ENCODE measurements at regions not wholly inside any gene's neighbourhood (a gene's known extent, or its start where the extent isn't known, plus 50 kb on each side); places are given as distances from the start of the nearest gene placed in this dataset.
"Not testable (repeated sequence)": the region's sequence is repeated elsewhere in the genome, so short reads cannot be mapped to it uniquely, and the experiment has no call there.

- Mint-ChIP-seq H3K4me1 (no peaks in the 10 kb centered on the region), H3K27me3 (no peaks in the 10 kb centered on the region), H3K4me3 (no peak overlapping the region), H3K27ac (no peak overlapping the region), H3K9me3 (peaks cover 6% of the 10 kb centered on the region), H3K36me3 (ENCODE audit: low read depth) (no peaks in the 10 kb centered on the region)
- POLR2A ChIA-PET = no interaction called here
- CTCF ChIA-PET = no interaction called here
- no peak for DNase-seq
Measured at GRCh38 chr7:19520392-19520791, 188.4 kb downstream of the POLR1F start.

GRCh38 chr7:19519443-19520021 lies 189.3 kb downstream of the POLR1F start:
- ChIA-PET POLR2A (no interaction called here), CTCF (no interaction called here)
- H3K9me3 Mint-ChIP-seq = peaks cover 6% of the 10 kb centered on the region
- no peak overlapping the region for H3K4me3 Mint-ChIP-seq
- no peaks in the 10 kb centered on the region for H3K36me3 Mint-ChIP-seq (ENCODE audit: low read depth)
- H3K27me3 Mint-ChIP-seq = no peaks in the 10 kb centered on the region
- H3K27ac Mint-ChIP-seq = no peak overlapping the region
- H3K4me1 Mint-ChIP-seq = no peaks in the 10 kb centered on the region
- DNase-seq = no peak

- CTCF ChIA-PET; H3K36me3 Mint-ChIP-seq (ENCODE audit: low read depth); DNase-seq; H3K4me3 Mint-ChIP-seq; H3K27ac Mint-ChIP-seq; H3K9me3 Mint-ChIP-seq; POLR2A ChIA-PET; H3K27me3 Mint-ChIP-seq; H3K4me1 Mint-ChIP-seq: not testable (repeated sequence)
Measured at GRCh38 chr7:19517546-19517945, 191.3 kb downstream of the POLR1F start.

GRCh38 chr7:19508821-19509220 lies 200.0 kb downstream of the POLR1F start:
- Mint-ChIP-seq H3K27ac (no peak overlapping the region), H3K4me1 (no peaks in the 10 kb centered on the region), H3K36me3 (ENCODE audit: low read depth) (no peaks in the 10 kb centered on the region), H3K4me3 (no peak overlapping the region), H3K27me3 (no peaks in the 10 kb centered on the region), H3K9me3 (no peaks in the 10 kb centered on the region)
- POLR2A ChIA-PET = no interaction called here
- no peak for DNase-seq
- CTCF ChIA-PET = interaction anchor here (0.6 kb wide), 1 partner anchor 19 kb away, joined by 3 read pairs; no protein-coding TSS in a partner anchor

- H3K27me3 Mint-ChIP-seq = no peaks in the 10 kb centered on the region
- H3K4me3 Mint-ChIP-seq = no peak overlapping the region
- POLR2A ChIA-PET = no interaction called here
- DNase-seq = no peak
- no peak overlapping the region for H3K27ac Mint-ChIP-seq
- CTCF ChIA-PET = interaction anchor here (0.6 kb wide), 1 partner anchor 20 kb away, joined by 3 read pairs; no protein-coding TSS in a partner anchor
- no peaks in the 10 kb centered on the region for H3K36me3 Mint-ChIP-seq (ENCODE audit: low read depth)
- H3K9me3 Mint-ChIP-seq = no peaks in the 10 kb centered on the region
- H3K4me1 Mint-ChIP-seq = no peaks in the 10 kb centered on the region
Measured at GRCh38 chr7:19508124-19508523, 200.7 kb downstream of the POLR1F start.

GRCh38 chr7:19491821-19492452 lies 216.9 kb downstream of the POLR1F start:
- ChIA-PET CTCF (no interaction called here), POLR2A (interaction anchor here (0.7 kb wide), 1 partner anchor 123 kb away, joined by 7 read pairs; no protein-coding TSS in a partner anchor)
- H3K4me1 Mint-ChIP-seq = no peaks in the 10 kb centered on the region
- H3K4me3 Mint-ChIP-seq = no peak overlapping the region
- H3K36me3 Mint-ChIP-seq (ENCODE audit: low read depth) = no peaks in the 10 kb centered on the region
- no peaks in the 10 kb centered on the region for H3K9me3 Mint-ChIP-seq
- no peaks in the 10 kb centered on the region for H3K27me3 Mint-ChIP-seq
- no peak overlapping the region for H3K27ac Mint-ChIP-seq
- DNase-seq = peak; percentile 18

- no peaks in the 10 kb centered on the region for H3K4me1 Mint-ChIP-seq
- H3K27ac Mint-ChIP-seq = no peak overlapping the region
- ChIA-PET CTCF (no interaction called here), POLR2A (no interaction called here)
- no peak for DNase-seq
- no peaks in the 10 kb centered on the region for H3K9me3 Mint-ChIP-seq
- H3K36me3 Mint-ChIP-seq (ENCODE audit: low read depth) = no peaks in the 10 kb centered on the region
- no peaks in the 10 kb centered on the region for H3K27me3 Mint-ChIP-seq
- no peak overlapping the region for H3K4me3 Mint-ChIP-seq
Measured at GRCh38 chr7:19491371-19491770, 217.5 kb downstream of the POLR1F start.

- CTCF ChIA-PET = no interaction called here
Measured at GRCh38 chr7:19489162-19489820, 219.5 kb downstream of the POLR1F start.

GRCh38 chr7:19488056-19488455 lies 220.8 kb downstream of the POLR1F start:
- H3K4me3 Mint-ChIP-seq = no peak overlapping the region
- no peaks in the 10 kb centered on the region for H3K27me3 Mint-ChIP-seq
- H3K9me3 Mint-ChIP-seq = no peaks in the 10 kb centered on the region
- no peak for DNase-seq
- H3K36me3 Mint-ChIP-seq (ENCODE audit: low read depth) = no peaks in the 10 kb centered on the region
- POLR2A ChIA-PET = no interaction called here
- CTCF ChIA-PET = no interaction called here
- no peaks in the 10 kb centered on the region for H3K4me1 Mint-ChIP-seq
- H3K27ac Mint-ChIP-seq = no peak overlapping the region

More at GRCh38 chr7:19489162-19489820, 219.5 kb downstream of the POLR1F start:
- Mint-ChIP-seq H3K27ac (no peak overlapping the region), H3K27me3 (no peaks in the 10 kb centered on the region), H3K4me1 (no peaks in the 10 kb centered on the region), H3K36me3 (ENCODE audit: low read depth) (no peaks in the 10 kb centered on the region), H3K9me3 (no peaks in the 10 kb centered on the region), H3K4me3 (no peak overlapping the region)
- DNase-seq = no peak
- POLR2A ChIA-PET = no interaction called here

GRCh38 chr7:19482628-19483027 lies 226.2 kb downstream of the POLR1F start:
- no peaks in the 10 kb centered on the region for H3K4me1 Mint-ChIP-seq

GRCh38 chr7:19480383-19480782 lies 228.5 kb downstream of the POLR1F start:
- Mint-ChIP-seq H3K4me3 (no peak overlapping the region), H3K4me1 (no peaks in the 10 kb centered on the region), H3K9me3 (peaks cover 4% of the 10 kb centered on the region), H3K27ac (no peak overlapping the region), H3K27me3 (no peaks in the 10 kb centered on the region), H3K36me3 (ENCODE audit: low read depth) (no peaks in the 10 kb centered on the region)
- ChIA-PET CTCF (no interaction called here), POLR2A (no interaction called here)
- DNase-seq = no peak

More at GRCh38 chr7:19482628-19483027, 226.2 kb downstream of the POLR1F start:
- H3K27ac Mint-ChIP-seq = no peak overlapping the region
- peaks cover 4% of the 10 kb centered on the region for H3K9me3 Mint-ChIP-seq
- no peak for DNase-seq
- H3K27me3 Mint-ChIP-seq = no peaks in the 10 kb centered on the region
- H3K36me3 Mint-ChIP-seq (ENCODE audit: low read depth) = no peaks in the 10 kb centered on the region
- POLR2A ChIA-PET = no interaction called here
- H3K4me3 Mint-ChIP-seq = no peak overlapping the region
- CTCF ChIA-PET = no interaction called here

GRCh38 chr7:19470031-19470430 lies 238.8 kb downstream of the POLR1F start:
- CTCF ChIA-PET = no interaction called here
- POLR2A ChIA-PET = no interaction called here

GRCh38 chr7:19465861-19466260 lies 243.0 kb downstream of the POLR1F start:
- H3K27ac Mint-ChIP-seq = no peak overlapping the region
- no peaks in the 10 kb centered on the region for H3K4me1 Mint-ChIP-seq
- no peak overlapping the region for H3K4me3 Mint-ChIP-seq
- H3K36me3 Mint-ChIP-seq (ENCODE audit: low read depth) = no peaks in the 10 kb centered on the region
- H3K9me3 Mint-ChIP-seq = no peaks in the 10 kb centered on the region
- ChIA-PET POLR2A (no interaction called here), CTCF (no interaction called here)
- no peaks in the 10 kb centered on the region for H3K27me3 Mint-ChIP-seq
- no peak for DNase-seq

More at GRCh38 chr7:19470031-19470430, 238.8 kb downstream of the POLR1F start:
- DNase-seq = no peak
- Mint-ChIP-seq H3K9me3 (no peaks in the 10 kb centered on the region), H3K27ac (no peak overlapping the region), H3K4me1 (no peaks in the 10 kb centered on the region), H3K36me3 (ENCODE audit: low read depth) (no peaks in the 10 kb centered on the region), H3K4me3 (no peak overlapping the region), H3K27me3 (no peaks in the 10 kb centered on the region)

GRCh38 chr7:19464751-19465150 lies 244.1 kb downstream of the POLR1F start:
- H3K9me3 Mint-ChIP-seq = no peaks in the 10 kb centered on the region
- POLR2A ChIA-PET = no interaction called here
- H3K36me3 Mint-ChIP-seq (ENCODE audit: low read depth) = no peaks in the 10 kb centered on the region
- no peak overlapping the region for H3K4me3 Mint-ChIP-seq
- H3K27me3 Mint-ChIP-seq = no peaks in the 10 kb centered on the region
- CTCF ChIA-PET = no interaction called here
- no peak overlapping the region for H3K27ac Mint-ChIP-seq
- H3K4me1 Mint-ChIP-seq = no peaks in the 10 kb centered on the region
- no peak for DNase-seq

Data from activated CD4-positive, alpha-beta T cell treated with anti-CD3 and anti-CD28 coated beads, Interleukin-2, amount 10 ng/mL, durations not matched to agents 7 days and 5 days (primary cell).